HCT116 (cell line): ENCODE measurements at regions not wholly inside any gene's neighbourhood (a gene's known extent, or its start where the extent isn't known, plus 50 kb on each side); places are given as distances from the start of the nearest gene placed in this dataset.

Experiments used
- ATAC-seq: fragments of 200-7000 bp; cut with Tn5 transposase; 2 replicates; pipeline ENCODE4 v1.9.1; 2020; ENCODE audit warnings: mild to moderate bottlenecking, moderate library complexity
- BruUV-seq: library from RNA; stranded (reverse); fragments of 400-500 nt; replicated peaks from 2 replicates; lab custom pipeline; 2021; lab: Mats Ljungman, UMichigan
- CTCF ChIA-PET: fragments of 300-600 bp; sonication (Branson Sonifier 250); formaldehyde crosslinking; loops from one replicate; lab custom pipeline; 2021; ENCODE audit warnings: antibody characterized with exemption; lab: Charles Lee
- POLR2A ChIA-PET: fragments of 300-600, 350-600 bp; sonication (Branson Sonifier 250); formaldehyde crosslinking; loops from one replicate; lab custom pipeline; 2021; ENCODE audit warnings: antibody characterized with exemption; lab: Charles Lee
- RAD21 ChIA-PET, 2 experiments: fragments of 300-600 bp; sonication (Branson Sonifier 250); formaldehyde crosslinking; loops; one replicate each; lab custom pipeline; 2023; ENCODE audit warnings: low total read pairs in 2 of 2; ENCODE audit not compliant: uncharacterized antibody in 2 of 2, unreplicated experiment in 2 of 2, low non-redundant PET in 1 of 2; lab: Charles Lee
- DNase-seq: peaks from one replicate; pipeline ENCODE4 v3.0.0-alpha.2; 2010; ENCODE audit warnings: low read depth, low spot score
- H2AFZ ChIP-seq: fragments of 200-600 bp; shearing (Covaris generic), sonication (generic); 2 replicates; pipeline ENCODE4 v1.6.1; 2017; ENCODE audit warnings: low read depth, mixed run types, mixed read lengths, antibody characterized with exemption, low read length; ENCODE audit not compliant: poor library complexity, severe bottlenecking
- H3K27ac ChIP-seq: 2 replicates; pipeline ENCODE4 v1.5.1; 2012; ENCODE audit warnings: low read depth, low read length
- H3K27me3 ChIP-seq: fragments of 200-600 bp; sonication (generic); 2 replicates; pipeline ENCODE4 v1.6.1; 2016; ENCODE audit warnings: mixed run types, low read length, mixed read lengths; ENCODE audit not compliant: insufficient read depth
- H3K36me3 ChIP-seq, 2 experiments: fragments of 200-500 bp in 1 of 2; fragments of 200-600 bp in 1 of 2; sonication (Bioruptor generic) in 1 of 2; sonication (generic) in 1 of 2; 2 replicates each; pipeline versions ENCODE4 v1.5.1 to v1.6.1; 2014 to 2016; ENCODE audit warnings: low read length in 2 of 2, inconsistent platforms in 1 of 2, mixed read lengths in 1 of 2, mixed run types in 1 of 2; ENCODE audit not compliant: insufficient read depth in 2 of 2, control insufficient read depth in 1 of 2
- H3K4me1 ChIP-seq, 2 experiments: fragments of 200-600 bp in 1 of 2; sonication (generic) in 1 of 2; 2 replicates each; pipeline versions ENCODE4 v1.5.1 to v1.6.1; 2012 to 2017; ENCODE audit warnings: low read length in 2 of 2, inconsistent platforms in 1 of 2, mild to moderate bottlenecking in 1 of 2, mixed read lengths in 1 of 2, mixed run types in 1 of 2, moderate library complexity in 1 of 2; ENCODE audit not compliant: insufficient read depth in 2 of 2, control insufficient read depth in 1 of 2
- H3K4me2 ChIP-seq: fragments of 200-600 bp; sonication (generic); 2 replicates; pipeline ENCODE4 v1.6.1; 2017; ENCODE audit warnings: mixed run types, low read length, mixed read lengths
- H3K4me3 ChIP-seq, 2 experiments: fragments of 200-600 bp in 1 of 2; sonication (generic) in 1 of 2; replicated peaks in 1 of 2; 2 replicates each; pipeline ENCODE4 v1.5.1; 2011 to 2016; ENCODE audit warnings: low read length in 2 of 2, control low read depth in 1 of 2, low read depth in 1 of 2, mild to moderate bottlenecking in 1 of 2, mixed read lengths in 1 of 2, mixed run types in 1 of 2
- H3K79me2 ChIP-seq: fragments of 200-600 bp; sonication (generic); 2 replicates; pipeline ENCODE4 v1.6.1; 2017; ENCODE audit warnings: mild to moderate bottlenecking, mixed run types, low read length, moderate library complexity, mixed read lengths; ENCODE audit not compliant: insufficient read depth
- H3K9ac ChIP-seq: fragments of 200-600 bp; sonication (generic); 2 replicates; pipeline ENCODE4 v1.6.1; 2016; ENCODE audit warnings: low read length, mixed read lengths
- H3K9me2 ChIP-seq: fragments of 200-600 bp; sonication (generic), shearing (Covaris generic); 2 replicates; pipeline ENCODE4 v1.6.1; 2017; ENCODE audit warnings: mixed run types, mild to moderate bottlenecking, moderate library complexity; ENCODE audit not compliant: insufficient read depth
- H3K9me3 ChIP-seq, 2 experiments: fragments of 200-500 bp in 1 of 2; fragments of 200-600 bp in 1 of 2; sonication (Bioruptor generic) in 1 of 2; sonication (generic) in 1 of 2; 2 replicates each; pipeline ENCODE4 v1.6.1; 2014 to 2017; ENCODE audit warnings: low read length in 2 of 2, mixed read lengths in 2 of 2, inconsistent platforms in 1 of 2, low read depth in 1 of 2, mild to moderate bottlenecking in 1 of 2, mixed run types in 1 of 2, moderate library complexity in 1 of 2; ENCODE audit not compliant: control insufficient read depth in 1 of 2, insufficient read depth in 1 of 2
- H4K20me1 ChIP-seq: fragments of 200-600 bp; sonication (generic), shearing (Covaris generic); 2 replicates; pipeline ENCODE4 v1.6.1; 2017; ENCODE audit warnings: mixed run types, mild to moderate bottlenecking, moderate library complexity; ENCODE audit not compliant: insufficient read depth
- CBX3 ChIP-seq: IDR thresholded peaks from 2 replicates; pipeline ENCODE4 v1.6.1; 2012; ENCODE audit warnings: low read depth
- EGR1 ChIP-seq: IDR thresholded peaks from 2 replicates; pipeline ENCODE4 v1.6.1; 2012; ENCODE audit warnings: low read depth
- ELF1 ChIP-seq: IDR thresholded peaks from 2 replicates; pipeline ENCODE4 v1.6.1; 2012; ENCODE audit warnings: low read depth, borderline replicate concordance
- EZH2phosphoT487 ChIP-seq: fragments of 200-600 bp; IDR thresholded peaks from 2 replicates; pipeline ENCODE4 v1.6.1; 2018; ENCODE audit warnings: antibody characterized with exemption, borderline replicate concordance
- FOSL1 ChIP-seq: IDR thresholded peaks from 2 replicates; pipeline ENCODE4 v1.6.1; 2012; ENCODE audit warnings: low read depth
- JUND ChIP-seq: IDR thresholded peaks from 2 replicates; pipeline ENCODE4 v1.6.1; 2012
- POLR2A ChIP-seq: IDR thresholded peaks from 2 replicates; pipeline ENCODE4 v1.7.0; 2011; ENCODE audit warnings: borderline replicate concordance; ENCODE audit not compliant: insufficient read depth, insufficient read length; ENCODE audit errors: extremely low read depth
- POLR2AphosphoS5 ChIP-seq: IDR thresholded peaks from 2 replicates; pipeline ENCODE4 v1.6.1; 2011; ENCODE audit warnings: mild to moderate bottlenecking, low read depth, low read length, moderate library complexity
- RAD21 ChIP-seq: IDR thresholded peaks from 2 replicates; pipeline ENCODE4 v1.6.1; 2012; ENCODE audit warnings: low read depth, mild to moderate bottlenecking
- SIN3A ChIP-seq: IDR thresholded peaks from 2 replicates; pipeline ENCODE4 v1.6.1; 2012; ENCODE audit warnings: low read depth
- SP1 ChIP-seq: IDR thresholded peaks from 2 replicates; pipeline ENCODE4 v1.6.1; 2012; ENCODE audit warnings: low read depth
- SRF ChIP-seq: IDR thresholded peaks from 2 replicates; pipeline ENCODE4 v1.6.1; 2012; ENCODE audit warnings: low read depth
- TCF7L2 ChIP-seq: IDR thresholded peaks from 2 replicates; pipeline ENCODE4 v1.7.0; 2011; ENCODE audit warnings: borderline replicate concordance, inconsistent platforms; ENCODE audit not compliant: insufficient read depth, insufficient read length; ENCODE audit errors: extremely low read depth
- YY1 ChIP-seq: IDR thresholded peaks from 2 replicates; pipeline ENCODE4 v1.6.1; 2011; ENCODE audit warnings: low read length, low read depth, moderate library complexity, mild to moderate bottlenecking; ENCODE audit not compliant: insufficient replicate concordance; ENCODE audit errors: extremely low read depth
- ZFX ChIP-seq: fragments of 450-650 bp; IDR thresholded peaks from 2 replicates; pipeline ENCODE4 v1.6.1; 2017
- intact Hi-C: fragments of 100-400 bp; cut with micrococcal nuclease; formaldehyde crosslinking; loops from 2 replicates; pipeline ENCODE4 v1.10.0; 2022
- TF ChIP-seq, protein P1 (sequence below), 3 experiments: fragments of 200-600 bp in 1 of 3; sonication (generic) in 1 of 3; IDR thresholded peaks in 2 of 3; conservative IDR thresholded peaks in 1 of 3; 2 replicates each; pipeline ENCODE4 v1.5.1; 2012 to 2017; ENCODE audit warnings: low read depth in 2 of 3, low read length in 2 of 3, antibody characterized with exemption in 1 of 3, borderline replicate concordance in 1 of 3, control low read depth in 1 of 3, mild to moderate bottlenecking in 1 of 3, mixed read lengths in 1 of 3, mixed run types in 1 of 3, moderate library complexity in 1 of 3; ENCODE audit not compliant: insufficient read depth in 1 of 3
- TF ChIP-seq, protein P2 (sequence below): IDR thresholded peaks from 2 replicates; pipeline ENCODE4 v1.6.1; 2011; ENCODE audit warnings: mild to moderate bottlenecking, low read length, moderate library complexity; ENCODE audit not compliant: insufficient replicate concordance; ENCODE audit errors: extremely low read depth
- TF ChIP-seq, protein P3 (sequence below): IDR thresholded peaks from 2 replicates; pipeline ENCODE4 v1.6.1; 2012
- TF ChIP-seq, protein P4 (sequence below): IDR thresholded peaks from 2 replicates; pipeline ENCODE4 v1.6.1; 2012
- TF ChIP-seq, protein P5 (sequence below): IDR thresholded peaks from 2 replicates; pipeline ENCODE4 v1.6.1; 2012; ENCODE audit warnings: low read depth

DNA sequence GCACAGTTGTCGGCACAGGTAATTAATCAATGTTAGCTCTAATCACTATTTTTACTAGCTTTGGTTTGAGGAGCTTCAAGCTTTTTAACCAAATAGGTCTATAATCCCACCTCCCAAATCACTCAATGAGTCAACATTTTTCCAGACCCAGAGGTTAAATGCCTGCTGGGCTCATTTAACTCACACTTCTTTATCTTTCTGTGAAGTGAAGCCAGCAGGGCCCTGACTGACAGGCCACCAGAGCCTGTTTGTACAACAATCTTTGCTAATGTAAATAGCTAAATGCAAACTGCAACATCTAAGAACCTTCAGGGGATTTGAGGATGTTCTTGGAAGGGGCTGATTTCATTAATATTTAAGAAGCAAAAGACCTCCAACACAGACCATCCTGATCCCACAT, 98.4 kb upstream of the NREP start:
- Histone ChIP-seq H2AFZ (no peak overlapping the region), H3K79me2 (no peaks in the 10 kb centered on the region), H3K9me2 (no peaks in the 10 kb centered on the region), H3K9ac (no peak overlapping the region), H3K9me3 (no peaks in the 10 kb centered on the region), H3K36me3 (no peaks in the 10 kb centered on the region), H3K4me3 (no peak overlapping the region), H3K4me2 (no peak overlapping the region), H3K4me1 (no peaks in the 10 kb centered on the region), H3K27ac (no peak overlapping the region), H4K20me1 (no peaks in the 10 kb centered on the region), H3K27me3 (no peaks in the 10 kb centered on the region)
- TF ChIP-seq, protein P1, sequence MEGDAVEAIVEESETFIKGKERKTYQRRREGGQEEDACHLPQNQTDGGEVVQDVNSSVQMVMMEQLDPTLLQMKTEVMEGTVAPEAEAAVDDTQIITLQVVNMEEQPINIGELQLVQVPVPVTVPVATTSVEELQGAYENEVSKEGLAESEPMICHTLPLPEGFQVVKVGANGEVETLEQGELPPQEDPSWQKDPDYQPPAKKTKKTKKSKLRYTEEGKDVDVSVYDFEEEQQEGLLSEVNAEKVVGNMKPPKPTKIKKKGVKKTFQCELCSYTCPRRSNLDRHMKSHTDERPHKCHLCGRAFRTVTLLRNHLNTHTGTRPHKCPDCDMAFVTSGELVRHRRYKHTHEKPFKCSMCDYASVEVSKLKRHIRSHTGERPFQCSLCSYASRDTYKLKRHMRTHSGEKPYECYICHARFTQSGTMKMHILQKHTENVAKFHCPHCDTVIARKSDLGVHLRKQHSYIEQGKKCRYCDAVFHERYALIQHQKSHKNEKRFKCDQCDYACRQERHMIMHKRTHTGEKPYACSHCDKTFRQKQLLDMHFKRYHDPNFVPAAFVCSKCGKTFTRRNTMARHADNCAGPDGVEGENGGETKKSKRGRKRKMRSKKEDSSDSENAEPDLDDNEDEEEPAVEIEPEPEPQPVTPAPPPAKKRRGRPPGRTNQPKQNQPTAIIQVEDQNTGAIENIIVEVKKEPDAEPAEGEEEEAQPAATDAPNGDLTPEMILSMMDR (IDR thresholded peaks at IDR 0.05 in 2 of 3, conservative IDR thresholded peaks at IDR 0.05 in 1 of 3; ENCODE audit: borderline replicate concordance in 1 of 3, insufficient read depth in 1 of 3, low read depth in 2 of 3, low read length in 2 of 3) = no peak
- TF ChIP-seq, protein P2, sequence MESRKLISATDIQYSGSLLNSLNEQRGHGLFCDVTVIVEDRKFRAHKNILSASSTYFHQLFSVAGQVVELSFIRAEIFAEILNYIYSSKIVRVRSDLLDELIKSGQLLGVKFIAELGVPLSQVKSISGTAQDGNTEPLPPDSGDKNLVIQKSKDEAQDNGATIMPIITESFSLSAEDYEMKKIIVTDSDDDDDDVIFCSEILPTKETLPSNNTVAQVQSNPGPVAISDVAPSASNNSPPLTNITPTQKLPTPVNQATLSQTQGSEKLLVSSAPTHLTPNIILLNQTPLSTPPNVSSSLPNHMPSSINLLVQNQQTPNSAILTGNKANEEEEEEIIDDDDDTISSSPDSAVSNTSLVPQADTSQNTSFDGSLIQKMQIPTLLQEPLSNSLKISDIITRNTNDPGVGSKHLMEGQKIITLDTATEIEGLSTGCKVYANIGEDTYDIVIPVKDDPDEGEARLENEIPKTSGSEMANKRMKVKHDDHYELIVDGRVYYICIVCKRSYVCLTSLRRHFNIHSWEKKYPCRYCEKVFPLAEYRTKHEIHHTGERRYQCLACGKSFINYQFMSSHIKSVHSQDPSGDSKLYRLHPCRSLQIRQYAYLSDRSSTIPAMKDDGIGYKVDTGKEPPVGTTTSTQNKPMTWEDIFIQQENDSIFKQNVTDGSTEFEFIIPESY = no peak
- TF ChIP-seq YY1 (no peak), ZFX (no peak), FOSL1 (no peak), POLR2AphosphoS5 (no peak), POLR2A (no peak), ELF1 (no peak), RAD21 (no peak), EGR1 (no peak), TCF7L2 (no peak), SP1 (no peak), JUND (no peak), CBX3 (no peak), SIN3A (no peak), SRF (no peak), EZH2phosphoT487 (no peak)
- TF ChIP-seq, protein P3, sequence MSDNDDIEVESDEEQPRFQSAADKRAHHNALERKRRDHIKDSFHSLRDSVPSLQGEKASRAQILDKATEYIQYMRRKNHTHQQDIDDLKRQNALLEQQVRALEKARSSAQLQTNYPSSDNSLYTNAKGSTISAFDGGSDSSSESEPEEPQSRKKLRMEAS = no peak
- TF ChIP-seq, protein P4, sequence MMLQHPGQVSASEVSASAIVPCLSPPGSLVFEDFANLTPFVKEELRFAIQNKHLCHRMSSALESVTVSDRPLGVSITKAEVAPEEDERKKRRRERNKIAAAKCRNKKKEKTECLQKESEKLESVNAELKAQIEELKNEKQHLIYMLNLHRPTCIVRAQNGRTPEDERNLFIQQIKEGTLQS = no peak
- TF ChIP-seq, protein P5, sequence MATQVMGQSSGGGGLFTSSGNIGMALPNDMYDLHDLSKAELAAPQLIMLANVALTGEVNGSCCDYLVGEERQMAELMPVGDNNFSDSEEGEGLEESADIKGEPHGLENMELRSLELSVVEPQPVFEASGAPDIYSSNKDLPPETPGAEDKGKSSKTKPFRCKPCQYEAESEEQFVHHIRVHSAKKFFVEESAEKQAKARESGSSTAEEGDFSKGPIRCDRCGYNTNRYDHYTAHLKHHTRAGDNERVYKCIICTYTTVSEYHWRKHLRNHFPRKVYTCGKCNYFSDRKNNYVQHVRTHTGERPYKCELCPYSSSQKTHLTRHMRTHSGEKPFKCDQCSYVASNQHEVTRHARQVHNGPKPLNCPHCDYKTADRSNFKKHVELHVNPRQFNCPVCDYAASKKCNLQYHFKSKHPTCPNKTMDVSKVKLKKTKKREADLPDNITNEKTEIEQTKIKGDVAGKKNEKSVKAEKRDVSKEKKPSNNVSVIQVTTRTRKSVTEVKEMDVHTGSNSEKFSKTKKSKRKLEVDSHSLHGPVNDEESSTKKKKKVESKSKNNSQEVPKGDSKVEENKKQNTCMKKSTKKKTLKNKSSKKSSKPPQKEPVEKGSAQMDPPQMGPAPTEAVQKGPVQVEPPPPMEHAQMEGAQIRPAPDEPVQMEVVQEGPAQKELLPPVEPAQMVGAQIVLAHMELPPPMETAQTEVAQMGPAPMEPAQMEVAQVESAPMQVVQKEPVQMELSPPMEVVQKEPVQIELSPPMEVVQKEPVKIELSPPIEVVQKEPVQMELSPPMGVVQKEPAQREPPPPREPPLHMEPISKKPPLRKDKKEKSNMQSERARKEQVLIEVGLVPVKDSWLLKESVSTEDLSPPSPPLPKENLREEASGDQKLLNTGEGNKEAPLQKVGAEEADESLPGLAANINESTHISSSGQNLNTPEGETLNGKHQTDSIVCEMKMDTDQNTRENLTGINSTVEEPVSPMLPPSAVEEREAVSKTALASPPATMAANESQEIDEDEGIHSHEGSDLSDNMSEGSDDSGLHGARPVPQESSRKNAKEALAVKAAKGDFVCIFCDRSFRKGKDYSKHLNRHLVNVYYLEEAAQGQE = no peak
- intact Hi-C loops = no loop called here
- no TSS peak for BruUV-seq
- DNase-seq (no peak), ATAC-seq (no peak)
- RAD21 ChIA-PET = no interaction called here
- POLR2A ChIA-PET = no interaction called here
- CTCF ChIA-PET = no interaction called here
